GM12891 (cell line): ENCODE measurements at regions not wholly inside any gene's neighbourhood (a gene's known extent, or its start where the extent isn't known, plus 50 kb on each side); places are given as distances from the start of the nearest gene placed in this dataset.

Experiments
- PAX5 ChIP-seq: IDR thresholded peaks from 2 replicates; pipeline ENCODE4 v1.6.1; 2011; ENCODE audit warnings: low read length, moderate library complexity, mild to moderate bottlenecking; ENCODE audit not compliant: insufficient read depth, severe bottlenecking
- POLR2A ChIP-seq: IDR thresholded peaks from 2 replicates; pipeline ENCODE4 v1.6.1; 2011; ENCODE audit warnings: low read depth, low read length, control low read depth
- POLR2AphosphoS5 ChIP-seq: IDR thresholded peaks from 2 replicates; pipeline ENCODE4 v1.6.1; 2011; ENCODE audit warnings: low read depth, low read length, control low read depth
- POU2F2 ChIP-seq: IDR thresholded peaks from 2 replicates; pipeline ENCODE4 v1.6.1; 2011; ENCODE audit warnings: low read depth, mild to moderate bottlenecking, control low read depth, low read length, moderate library complexity
- SPI1 ChIP-seq: IDR thresholded peaks from 2 replicates; pipeline ENCODE4 v1.6.1; 2011; ENCODE audit warnings: low read depth, low read length, control low read depth
- TAF1 ChIP-seq: IDR thresholded peaks from 2 replicates; pipeline ENCODE4 v1.6.1; 2011; ENCODE audit warnings: low read depth, low read length, control low read depth

- TF ChIP-seq SPI1: no peak
- TF ChIP-seq POLR2A: no peak
- TF ChIP-seq POLR2AphosphoS5: no peak
- TF ChIP-seq TAF1: no peak
- no peak for TF ChIP-seq PAX5
- TF ChIP-seq POU2F2: no peak
Observed at GRCh38 chr15:77921664-77922063, 155.8 kb downstream of the TBC1D2B start.
